ENCODE measurements at regions not wholly inside any gene's neighbourhood (a gene's known extent, or its start where the extent isn't known, plus 50 kb on each side); places are given as distances from the start of the nearest gene placed in this dataset.

GRCh38 chr11:91407842-91408241 lies 816.8 kb upstream of the FAT3 start:
- no peak overlapping the region for H3K27ac Mint-ChIP-seq
- no peaks in the 10 kb centered on the region for H3K27me3 Mint-ChIP-seq (ENCODE audit: low read depth in 3 of 3)
- no peaks in the 10 kb centered on the region for H3K4me1 Mint-ChIP-seq
- no peaks in the 10 kb centered on the region for H3K79me2 ChIP-seq (ENCODE audit: insufficient read depth, low read length)
- no peaks in the 10 kb centered on the region for H4K20me1 ChIP-seq (ENCODE audit: insufficient read depth, low read length)
- TF ChIP-seq CTCF (IDR thresholded peaks at IDR 0.05) = no peak
- peaks cover 8 to 12% of the 10 kb centered on the region in 2 donors for H3K9me3 ChIP-seq (replicated peaks in 1 of 2; ENCODE audit: control insufficient read depth in 1 of 2, insufficient read depth in 1 of 2, low read length in 2 of 2)
- H3K27ac ChIP-seq (ENCODE audit: low read depth in 1 of 2, low read length in 2 of 2) = no peak overlapping the region
- intact Hi-C loops (cut with micrococcal nuclease) = no loop called here
- H3K4me2 ChIP-seq (replicated peaks; ENCODE audit: extremely low read depth, low read length, poor library complexity, severe bottlenecking) = no peak overlapping the region
- H3K4me3 ChIP-seq (replicated peaks in 1 of 3; ENCODE audit: low read depth in 2 of 3, low read length in 3 of 3) = no peak overlapping the region
- no peak overlapping the region for H2AFZ ChIP-seq (ENCODE audit: insufficient read depth, low read depth, low read length, poor library complexity, severe bottlenecking)
- H3K36me3 ChIP-seq (replicated peaks in 1 of 2; ENCODE audit: control insufficient read depth in 1 of 2, insufficient read depth in 2 of 2, low read length in 2 of 2) = no peaks in the 10 kb centered on the region
- no peaks in the 10 kb centered on the region for H3K36me3 Mint-ChIP-seq
- H3K9ac ChIP-seq (ENCODE audit: insufficient read depth, low read length, poor library complexity, severe bottlenecking) = no peak overlapping the region
- H3K9me3 Mint-ChIP-seq = peaks cover 0 to 8% (median 4%) of the 10 kb centered on the region in 7 donors
- H3K27me3 ChIP-seq (ENCODE audit: control insufficient read depth in 2 of 2, insufficient read depth in 2 of 2, low read length in 2 of 2) = no peaks in the 10 kb centered on the region
- no peaks in the 10 kb centered on the region for H3K4me1 ChIP-seq (ENCODE audit: control insufficient read depth in 1 of 2, insufficient read depth in 2 of 2, low read length in 2 of 2)
- no peak overlapping the region for H3K4me3 Mint-ChIP-seq
- DNase-seq = no peak

GRCh38 chr11:91406009-91406408 lies 818.6 kb upstream of the FAT3 start:
- Mint-ChIP-seq H3K36me3 (no peaks in the 10 kb centered on the region), H3K4me3 (no peak overlapping the region), H3K4me1 (no peaks in the 10 kb centered on the region), H3K27me3 (ENCODE audit: low read depth in 3 of 3) (no peaks in the 10 kb centered on the region), H3K27ac (no peak overlapping the region), H3K9me3 (peaks cover 0 to 9% (median 4%) of the 10 kb centered on the region in 7 donors)
- no peak for TF ChIP-seq CTCF (IDR thresholded peaks at IDR 0.05)
- H3K4me1 ChIP-seq (ENCODE audit: control insufficient read depth in 1 of 2, insufficient read depth in 2 of 2, low read length in 2 of 2) = no peaks in the 10 kb centered on the region
- intact Hi-C loops (cut with micrococcal nuclease) = no loop called here
- WGBS (ENCODE audit: insufficient coverage) = 100% methylated on average over 2 of the region's 2 CpGs
- H3K27me3 ChIP-seq (ENCODE audit: control insufficient read depth in 2 of 2, insufficient read depth in 2 of 2, low read length in 2 of 2) = no peaks in the 10 kb centered on the region
- H3K36me3 ChIP-seq (replicated peaks in 1 of 2; ENCODE audit: control insufficient read depth in 1 of 2, insufficient read depth in 2 of 2, low read length in 2 of 2) = no peaks in the 10 kb centered on the region
- H3K9ac ChIP-seq (ENCODE audit: insufficient read depth, low read length, poor library complexity, severe bottlenecking) = no peak overlapping the region
- H3K27ac ChIP-seq (ENCODE audit: low read depth in 1 of 2, low read length in 2 of 2) = no peak overlapping the region
- no peak for DNase-seq
- H3K9me3 ChIP-seq (replicated peaks in 1 of 2; ENCODE audit: control insufficient read depth in 1 of 2, insufficient read depth in 1 of 2, low read length in 2 of 2) = peaks cover 8% of the 10 kb centered on the region in 2 donors
- H2AFZ ChIP-seq (ENCODE audit: insufficient read depth, low read depth, low read length, poor library complexity, severe bottlenecking) = no peak overlapping the region
- no peak overlapping the region for H3K4me3 ChIP-seq (replicated peaks in 1 of 3; ENCODE audit: low read depth in 2 of 3, low read length in 3 of 3)
- H4K20me1 ChIP-seq (ENCODE audit: insufficient read depth, low read length) = no peaks in the 10 kb centered on the region
- no peak overlapping the region for H3K4me2 ChIP-seq (replicated peaks; ENCODE audit: extremely low read depth, low read length, poor library complexity, severe bottlenecking)
- H3K79me2 ChIP-seq (ENCODE audit: insufficient read depth, low read length) = no peaks in the 10 kb centered on the region

Data from CD14-positive monocyte (primary cell).